Neural crest cell (in vitro differentiated cells): ENCODE measurements at regions not wholly inside any gene's neighbourhood (a gene's known extent, or its start where the extent isn't known, plus 50 kb on each side); places are given as distances from the start of the nearest gene placed in this dataset.

Experiments
- DNase-seq: peaks from one replicate; pipeline ENCODE4 v3.0.0; 2021; ENCODE audit warnings: low read depth, mixed read lengths, low spot score
- H3K27ac Mint-ChIP-seq: one replicate; pipeline ENCODE4 v1.8.0; 2021; ENCODE audit warnings: mild to moderate bottlenecking, mixed read lengths; ENCODE audit not compliant: unreplicated experiment
- H3K27me3 Mint-ChIP-seq: 2 replicates; pipeline ENCODE4 v1.8.0; 2021; ENCODE audit warnings: low read depth, mild to moderate bottlenecking, mixed read lengths
- H3K36me3 Mint-ChIP-seq: 2 replicates; pipeline ENCODE4 v1.8.0; 2021; ENCODE audit warnings: low read depth, mild to moderate bottlenecking, mixed read lengths
- H3K4me1 Mint-ChIP-seq: 2 replicates; pipeline ENCODE4 v1.8.0; 2021; ENCODE audit warnings: mixed read lengths
- H3K4me3 Mint-ChIP-seq: one replicate; pipeline ENCODE4 v1.8.0; 2021; ENCODE audit warnings: mild to moderate bottlenecking, mixed read lengths
- H3K9me3 Mint-ChIP-seq: 2 replicates; pipeline ENCODE4 v1.8.0; 2021; ENCODE audit warnings: mixed read lengths
- CTCF ChIP-seq: fragments of 200-600 bp; sonication (generic); conservative IDR thresholded peaks from 2 replicates; pipeline ENCODE4 v1.5.0; 2021; ENCODE audit warnings: antibody characterized with exemption, mild to moderate bottlenecking

GRCh38 chr15:38683382-38684242 lies 119.0 kb upstream of the RASGRP1 start:
- Mint-ChIP-seq H3K27me3 (peaks cover 13% of the 10 kb centered on the region), H3K27ac (no peak overlapping the region), H3K4me3 (no peak overlapping the region), H3K4me1 (no peaks in the 10 kb centered on the region), H3K9me3 (no peaks in the 10 kb centered on the region), H3K36me3 (no peaks in the 10 kb centered on the region)
- DNase-seq, result peak; percentile 53
- peak; percentile 90 for TF ChIP-seq CTCF

- Mint-ChIP-seq H3K36me3 (no peaks in the 10 kb centered on the region), H3K4me3 (no peak overlapping the region), H3K27ac (no peak overlapping the region), H3K27me3 (peaks cover 5% of the 10 kb centered on the region), H3K9me3 (no peaks in the 10 kb centered on the region), H3K4me1 (no peaks in the 10 kb centered on the region)
- no peak for DNase-seq
- TF ChIP-seq CTCF, result no peak
Observed at GRCh38 chr15:38684440-38685010, 119.9 kb upstream of the RASGRP1 start.

GRCh38 chr15:38685686-38686339 lies 121.2 kb upstream of the RASGRP1 start:
- Mint-ChIP-seq H3K4me3 (no peak overlapping the region), H3K36me3 (no peaks in the 10 kb centered on the region), H3K9me3 (no peaks in the 10 kb centered on the region), H3K27ac (no peak overlapping the region), H3K27me3 (no peaks in the 10 kb centered on the region), H3K4me1 (peaks cover 3% of the 10 kb centered on the region)
- TF ChIP-seq CTCF, result no peak
- no peak for DNase-seq

GRCh38 chr15:38687340-38687739 lies 122.7 kb upstream of the RASGRP1 start:
- H3K27me3 Mint-ChIP-seq, result no peaks in the 10 kb centered on the region

More at GRCh38 chr15:38687340-38687739, 122.7 kb upstream of the RASGRP1 start:
- DNase-seq, result no peak
- TF ChIP-seq CTCF, result no peak
- Mint-ChIP-seq H3K9me3 (no peaks in the 10 kb centered on the region), H3K4me3 (no peak overlapping the region), H3K4me1 (peaks cover 4% of the 10 kb centered on the region), H3K27ac (no peak overlapping the region), H3K36me3 (no peaks in the 10 kb centered on the region)
